HG03520 (cell line): ENCODE measurements at regions not wholly inside any gene's neighbourhood (a gene's known extent, or its start where the extent isn't known, plus 50 kb on each side); places are given as distances from the start of the nearest gene placed in this dataset.

Experiments
- ATAC-seq: cut with Tn5 transposase; IDR thresholded peaks from one replicate; pipeline ENCODE4 v1.9.1; 2021; ENCODE audit warnings: mild to moderate bottlenecking, moderate library complexity; ENCODE audit not compliant: unreplicated experiment

DNA sequence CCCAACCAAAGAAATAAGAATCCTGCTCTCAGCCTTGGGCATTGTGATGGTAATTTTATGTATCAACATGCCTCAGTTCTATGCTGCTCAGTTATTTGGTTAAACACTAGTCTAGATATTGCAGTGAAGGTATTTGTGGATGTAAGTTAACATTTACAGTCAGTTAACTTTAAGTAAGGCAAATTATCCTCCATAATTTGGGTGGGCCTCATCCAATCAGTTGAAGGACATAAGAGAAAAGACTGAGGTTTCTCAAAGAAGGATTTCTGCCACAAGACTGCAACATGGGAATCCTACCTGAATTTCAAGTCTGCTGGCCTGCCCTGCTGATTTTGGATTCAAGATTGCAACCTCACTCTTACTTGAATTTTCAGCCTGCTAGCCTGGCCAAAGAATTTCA is 975.5 kb upstream of the ACVR2A start:
- ATAC-seq = no peak

GRCh38 chr2:146868051-146868450 is 976.8 kb upstream of the ACVR2A start:
- ATAC-seq = no peak

- no peak for ATAC-seq
These were observed 977.3 kb upstream of the ACVR2A start for GRCh38 chr2:146867477-146867986.

- no peak for ATAC-seq
These were observed 990.9 kb upstream of the ACVR2A start for GRCh38 chr2:146853741-146854444.

- no peak for ATAC-seq
These were observed 992.2 kb upstream of the ACVR2A start for GRCh38 chr2:146852661-146853060.

GRCh38 chr2:146850746-146851145 is 994.1 kb upstream of the ACVR2A start:
- no peak for ATAC-seq

DNA sequence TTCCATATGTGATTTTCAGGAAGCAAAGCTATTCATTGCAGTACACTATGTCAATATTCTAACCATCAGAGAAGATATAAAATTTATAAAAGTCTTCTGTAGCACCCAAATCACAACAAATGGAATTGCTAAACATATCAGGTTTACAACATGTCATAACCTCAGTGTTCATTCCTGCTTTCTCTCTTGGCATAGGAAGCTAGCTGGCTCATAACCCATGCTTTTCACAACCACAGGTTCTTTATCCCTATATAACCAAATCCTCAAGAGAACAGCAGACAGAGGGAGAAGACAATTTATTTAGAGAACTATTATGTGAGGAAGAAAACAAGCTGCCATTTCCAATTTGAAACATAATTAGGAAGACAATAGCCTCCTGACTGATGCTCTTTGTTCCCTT is 997.0 kb upstream of the ACVR2A start:
- no peak for ATAC-seq

DNA sequence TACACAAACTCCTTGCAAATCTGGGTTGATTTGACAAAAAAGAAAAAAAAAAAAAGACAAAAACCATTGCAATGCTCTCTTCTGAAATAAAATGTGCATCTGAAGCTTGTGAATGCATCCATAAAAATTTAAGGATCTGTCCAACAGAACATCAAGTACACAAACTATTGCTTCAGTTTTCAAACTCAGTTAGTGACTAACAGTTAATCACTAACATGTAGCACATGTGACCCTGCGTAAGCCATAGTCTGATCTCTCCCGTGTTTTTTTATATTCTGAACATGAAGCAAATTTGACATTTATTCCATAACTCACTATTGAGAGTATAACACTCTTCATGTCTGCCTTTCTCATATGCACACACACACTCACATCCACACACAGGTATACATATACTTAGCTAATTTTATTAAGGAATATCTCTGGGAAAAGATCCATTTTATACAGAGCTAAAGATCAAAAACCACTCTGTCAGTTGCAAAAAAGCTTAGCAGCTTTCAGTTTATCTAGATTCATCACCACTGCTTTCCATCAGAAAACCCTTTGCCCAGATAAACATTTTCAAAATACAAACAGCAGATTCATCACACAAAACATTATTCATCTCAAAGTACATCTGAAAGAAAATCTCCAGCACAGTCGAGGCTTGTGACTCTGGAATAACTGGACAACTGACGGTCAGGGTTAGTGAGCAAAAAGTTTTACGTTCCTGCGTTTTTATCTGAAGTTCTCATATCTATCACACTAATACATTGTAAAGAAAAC is 1000.4 kb upstream of the ACVR2A start:
- ATAC-seq = no peak

DNA sequence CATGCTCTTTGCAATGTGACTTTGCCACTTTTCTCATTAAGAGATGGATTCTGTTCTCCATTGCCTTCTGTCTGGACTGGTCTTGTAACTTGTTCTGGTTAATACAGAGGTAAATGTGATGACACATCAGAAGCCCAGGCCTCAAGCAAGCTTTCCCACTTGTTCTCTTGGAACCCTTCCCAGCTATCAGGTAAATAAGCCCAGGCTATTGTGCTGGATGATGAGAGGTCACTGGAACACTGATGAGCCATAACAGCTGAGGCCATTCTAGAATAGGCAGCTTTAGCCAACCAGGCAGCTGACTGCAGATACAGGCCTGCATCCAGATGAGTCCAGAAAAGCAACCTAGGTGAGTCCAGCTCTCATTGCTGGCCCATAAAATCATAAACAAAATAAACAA is 1007.0 kb upstream of the ACVR2A start:
- ATAC-seq = no peak

DNA sequence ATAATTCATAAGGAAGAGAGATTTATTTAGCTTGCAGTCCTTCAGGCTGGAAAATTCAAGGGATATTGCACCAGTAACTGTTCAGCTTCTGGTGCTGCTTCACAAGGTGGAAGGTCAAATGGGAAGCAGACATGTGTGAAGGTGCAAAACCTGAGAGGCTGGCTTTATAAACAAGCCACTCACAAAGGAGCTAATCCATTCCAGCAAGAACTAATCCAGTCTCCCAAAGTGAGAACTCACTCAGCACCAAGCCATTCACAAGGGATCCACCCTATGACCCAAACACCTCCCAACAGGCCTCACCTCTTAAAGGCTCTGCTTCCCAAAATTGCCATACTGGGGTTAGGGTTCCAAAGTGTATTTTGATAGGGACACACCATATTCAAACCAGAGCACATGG is 1018.4 kb upstream of the ACVR2A start:
- ATAC-seq = no peak

GRCh38 chr2:146821836-146822316 is 1023.0 kb upstream of the ACVR2A start:
- ATAC-seq = no peak

GRCh38 chr2:146820672-146821071 is 1024.2 kb upstream of the ACVR2A start:
- no peak for ATAC-seq

DNA sequence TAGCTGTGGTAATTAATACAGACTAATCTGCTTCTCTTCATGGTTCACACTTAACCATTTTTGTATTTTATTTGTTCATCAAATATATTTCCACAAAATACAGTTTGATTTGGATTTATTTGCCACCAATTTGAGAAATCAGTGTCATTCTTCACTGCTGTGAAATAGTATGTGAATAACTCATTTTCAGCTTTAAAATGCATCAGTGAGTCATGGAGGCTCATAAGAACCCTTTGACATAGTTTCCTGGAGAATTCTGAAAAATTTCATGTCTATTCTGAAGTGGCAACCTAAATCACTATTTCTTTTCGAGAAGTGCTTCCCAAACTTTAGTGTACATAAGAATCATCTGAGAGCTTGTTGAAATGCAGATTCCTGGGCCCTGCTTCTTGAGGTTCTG is 1026.7 kb upstream of the ACVR2A start:
- ATAC-seq = no peak

- no peak for ATAC-seq
These were observed 1027.2 kb upstream of the ACVR2A start for GRCh38 chr2:146817613-146818012.

DNA sequence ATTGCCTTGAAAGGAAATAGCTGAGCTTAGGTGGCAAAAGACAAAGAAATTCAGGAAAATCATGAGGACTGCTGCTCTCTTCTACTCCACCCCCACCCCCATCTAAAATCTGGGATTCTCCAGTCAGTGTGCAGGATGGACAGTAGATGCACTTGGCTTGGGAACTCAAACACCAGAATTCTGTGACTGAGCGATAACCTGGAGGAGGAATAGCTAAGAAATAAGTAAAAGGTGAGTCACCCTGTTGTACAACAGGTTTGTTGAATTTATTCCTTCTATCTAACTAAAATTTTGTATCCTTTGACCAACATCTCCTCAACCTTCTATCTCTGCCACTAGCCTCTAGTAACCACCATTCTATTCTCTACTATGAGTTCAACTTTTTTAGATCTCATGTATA is 1029.9 kb upstream of the ACVR2A start:
- no peak for ATAC-seq

DNA sequence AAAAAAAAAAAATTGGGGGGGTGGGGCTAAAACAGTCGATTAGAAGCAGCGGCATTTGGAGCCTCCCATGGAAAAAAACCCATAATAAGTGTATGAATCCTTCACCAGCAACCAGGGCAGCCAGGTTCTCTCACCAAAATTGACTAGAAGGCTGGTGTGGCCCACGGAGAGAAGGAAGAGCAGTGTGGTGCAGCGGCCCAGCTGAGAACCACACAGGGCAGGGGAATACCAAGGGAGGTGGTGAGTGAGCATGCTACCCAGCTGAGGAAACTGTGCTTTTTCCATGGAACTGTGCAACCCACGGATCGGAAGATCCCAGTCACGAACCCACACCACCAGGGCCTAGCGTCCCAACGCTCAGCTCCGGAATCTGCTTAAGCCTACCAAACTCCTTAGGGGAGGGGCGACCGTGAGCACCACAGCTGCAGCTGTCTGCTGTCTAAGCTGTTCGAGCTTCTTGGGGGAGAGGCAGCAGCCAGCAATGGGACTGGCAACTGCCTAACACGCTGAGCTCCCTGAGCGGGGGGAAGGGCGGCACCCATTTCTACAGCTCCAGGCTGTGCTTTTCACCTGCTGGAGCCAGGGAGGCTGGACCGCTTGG is 1037.2 kb upstream of the ACVR2A start:
- no peak for ATAC-seq

- ATAC-seq = no peak
These were observed 1038.3 kb upstream of the ACVR2A start for GRCh38 chr2:146806364-146807005.

DNA sequence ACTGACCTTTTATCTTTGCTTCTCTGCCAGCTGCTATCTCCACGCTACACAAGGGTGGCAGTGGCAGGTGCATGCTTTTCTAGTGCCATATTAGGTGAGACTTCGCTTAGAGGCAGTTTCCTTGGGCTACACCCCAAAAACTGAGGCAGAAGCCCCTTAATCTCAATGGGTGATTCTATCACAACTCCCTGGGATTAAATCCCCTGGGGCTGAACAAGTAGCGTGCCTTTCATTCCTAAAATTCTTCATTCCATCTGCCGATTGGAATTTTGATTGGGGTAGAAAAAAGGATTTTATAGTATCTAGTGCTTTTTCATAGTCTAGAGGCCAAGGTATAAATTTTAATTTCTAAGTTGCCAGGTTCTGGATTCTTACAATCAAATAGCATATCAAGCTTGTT is 1040.5 kb upstream of the ACVR2A start:
- no peak for ATAC-seq

GRCh38 chr2:146801886-146802285 is 1042.9 kb upstream of the ACVR2A start:
- ATAC-seq = no peak

DNA sequence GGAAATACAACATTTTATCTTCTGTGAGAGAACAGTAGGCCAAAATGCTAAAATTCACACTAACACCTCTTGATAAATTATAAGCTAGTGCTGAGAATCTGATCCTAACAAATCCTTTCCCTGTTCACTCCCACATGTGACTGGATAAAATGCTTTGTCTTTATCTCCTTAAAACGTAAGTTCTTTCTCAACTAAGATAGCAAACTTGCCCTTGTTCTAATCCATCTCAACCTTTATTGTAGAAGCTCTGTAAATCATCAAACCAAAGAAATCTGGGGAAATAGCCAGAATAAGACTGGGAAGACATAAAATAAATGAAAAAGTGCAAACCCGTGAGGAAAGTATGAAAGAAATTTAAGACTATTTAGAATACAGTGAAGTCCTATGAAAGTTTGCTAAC is 1058.4 kb upstream of the ACVR2A start:
- ATAC-seq = no peak

DNA sequence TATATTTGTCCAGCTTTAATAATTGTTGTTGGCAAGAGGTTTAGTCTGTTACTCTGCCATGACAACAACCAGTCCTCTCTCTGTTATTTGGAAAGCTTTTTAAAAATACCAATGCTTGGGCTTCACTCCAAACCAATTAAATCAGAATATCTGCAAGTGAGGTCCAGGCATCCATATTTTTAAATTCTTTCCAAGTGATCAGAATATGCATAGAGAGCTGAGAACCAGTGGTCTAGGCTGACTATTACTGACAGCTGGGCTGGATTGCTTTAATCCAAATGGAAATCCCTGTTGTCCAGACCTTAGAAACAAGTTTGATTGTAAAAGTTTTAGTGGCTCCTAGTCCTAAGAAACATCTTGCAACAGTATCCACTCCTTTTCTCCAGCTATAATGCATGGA is 1059.7 kb upstream of the ACVR2A start:
- ATAC-seq = no peak
